Astrocyte of the spinal cord (primary cell): ENCODE measurements at regions not wholly inside any gene's neighbourhood (a gene's known extent, or its start where the extent isn't known, plus 50 kb on each side); places are given as distances from the start of the nearest gene placed in this dataset.
"Not testable (repeated sequence)": the region's sequence is repeated elsewhere in the genome, so short reads cannot be mapped to it uniquely, and the experiment has no call there.

Experiments used
- DNase-seq: peaks from one replicate; pipeline ENCODE4 v3.0.0; 2011; ENCODE audit warnings: low read depth, low spot score
- H3K4me3 ChIP-seq: 2 replicates; pipeline ENCODE4 v1.5.1; 2011; ENCODE audit warnings: low read depth, mild to moderate bottlenecking, low read length, moderate library complexity
- CTCF ChIP-seq: IDR thresholded peaks from 2 replicates; pipeline ENCODE4 v1.5.1; 2012; ENCODE audit warnings: low read depth, mild to moderate bottlenecking, low read length, inconsistent platforms
- in situ Hi-C: cut with HindIII; loops from 2 replicates; pipeline ENCODE4 v1.10.0; 2017; ENCODE audit warnings: low sequenced_read_pairs

- H3K4me3 ChIP-seq, DNase-seq, in situ Hi-C loops: not testable (repeated sequence)
These were observed 192.1 kb upstream of the ZNF469 start for GRCh38 chr16:88190592-88191095.

GRCh38 chr16:88191168-88191567 is 191.6 kb upstream of the ZNF469 start:
- H3K4me3 ChIP-seq, DNase-seq, in situ Hi-C loops: not testable (repeated sequence)

GRCh38 chr16:88192601-88193000 is 190.2 kb upstream of the ZNF469 start:
- no peak overlapping the region for H3K4me3 ChIP-seq
- in situ Hi-C loops: no loop called here
- no peak for DNase-seq
- no peak for TF ChIP-seq CTCF

GRCh38 chr16:88193706-88194396 is 188.9 kb upstream of the ZNF469 start:
- H3K4me3 ChIP-seq, in situ Hi-C loops: not testable (repeated sequence)
- peak; percentile 66 for TF ChIP-seq CTCF
- peak; percentile 73 for DNase-seq

GRCh38 chr16:88194397-88195268 is 188.1 kb upstream of the ZNF469 start:
- DNase-seq: peak; percentile 51
- in situ Hi-C loops: no loop called here
- TF ChIP-seq CTCF: no peak
- no peak overlapping the region for H3K4me3 ChIP-seq

- DNase-seq: no peak
- in situ Hi-C loops: no loop called here
- no peak for TF ChIP-seq CTCF
- no peak overlapping the region for H3K4me3 ChIP-seq
These were observed 187.5 kb upstream of the ZNF469 start for GRCh38 chr16:88195269-88195705.

GRCh38 chr16:88195911-88196465 is 186.8 kb upstream of the ZNF469 start:
- H3K4me3 ChIP-seq: no peak overlapping the region
- in situ Hi-C loops: no loop called here
- no peak for TF ChIP-seq CTCF
- DNase-seq: no peak
